Lower leg skin (tissue), 3 donors: ENCODE measurements at regions not wholly inside any gene's neighbourhood (a gene's known extent, or its start where the extent isn't known, plus 50 kb on each side); places are given as distances from the start of the nearest gene placed in this dataset.

Source experiments
- POLR2A ChIP-seq, 2 donors: fragments of 450-650 bp; IDR thresholded peaks; one replicate each; pipeline ENCODE4 v1.6.1; 2016 to 2017; ENCODE audit warnings: antibody characterized with exemption in 2 of 2, mild to moderate bottlenecking in 1 of 2, moderate library complexity in 1 of 2
- TF ChIP-seq, protein P1 (sequence below), 3 donors: fragments of 450-650 bp; IDR thresholded peaks; one replicate each; pipeline ENCODE4 v1.5.1; 2016; ENCODE audit warnings: antibody characterized with exemption in 3 of 3, mild to moderate bottlenecking in 3 of 3, moderate library complexity in 2 of 3

DNA sequence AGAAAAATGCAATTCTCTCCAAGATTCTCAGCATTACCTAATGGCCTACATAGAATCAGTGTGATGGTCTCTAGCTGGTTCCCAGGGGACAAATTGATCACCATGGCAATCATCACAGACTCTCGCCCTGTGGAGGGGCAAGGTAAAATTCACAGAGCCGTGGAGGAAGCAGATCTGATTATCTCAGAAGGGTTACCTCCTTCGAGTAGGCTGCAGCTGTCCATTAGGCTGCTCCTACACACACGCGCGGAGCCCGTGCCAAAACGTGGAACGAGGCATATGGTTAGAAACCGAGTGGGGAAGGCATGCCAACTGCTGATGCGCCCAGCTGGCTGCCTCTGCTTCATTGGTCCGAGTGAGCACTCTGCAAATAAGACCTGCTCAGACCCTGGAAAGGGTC is 52.8 kb upstream of the PTER start:
- TF ChIP-seq, protein P1, sequence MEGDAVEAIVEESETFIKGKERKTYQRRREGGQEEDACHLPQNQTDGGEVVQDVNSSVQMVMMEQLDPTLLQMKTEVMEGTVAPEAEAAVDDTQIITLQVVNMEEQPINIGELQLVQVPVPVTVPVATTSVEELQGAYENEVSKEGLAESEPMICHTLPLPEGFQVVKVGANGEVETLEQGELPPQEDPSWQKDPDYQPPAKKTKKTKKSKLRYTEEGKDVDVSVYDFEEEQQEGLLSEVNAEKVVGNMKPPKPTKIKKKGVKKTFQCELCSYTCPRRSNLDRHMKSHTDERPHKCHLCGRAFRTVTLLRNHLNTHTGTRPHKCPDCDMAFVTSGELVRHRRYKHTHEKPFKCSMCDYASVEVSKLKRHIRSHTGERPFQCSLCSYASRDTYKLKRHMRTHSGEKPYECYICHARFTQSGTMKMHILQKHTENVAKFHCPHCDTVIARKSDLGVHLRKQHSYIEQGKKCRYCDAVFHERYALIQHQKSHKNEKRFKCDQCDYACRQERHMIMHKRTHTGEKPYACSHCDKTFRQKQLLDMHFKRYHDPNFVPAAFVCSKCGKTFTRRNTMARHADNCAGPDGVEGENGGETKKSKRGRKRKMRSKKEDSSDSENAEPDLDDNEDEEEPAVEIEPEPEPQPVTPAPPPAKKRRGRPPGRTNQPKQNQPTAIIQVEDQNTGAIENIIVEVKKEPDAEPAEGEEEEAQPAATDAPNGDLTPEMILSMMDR (IDR thresholded peaks at IDR 0.05) = no peak
- TF ChIP-seq POLR2A (IDR thresholded peaks at IDR 0.05) = no peak
